IMR-90 (cell line): ENCODE measurements at regions not wholly inside any gene's neighbourhood (a gene's known extent, or its start where the extent isn't known, plus 50 kb on each side); places are given as distances from the start of the nearest gene placed in this dataset.

Experiments
- ATAC-seq: fragments of 200-7000 bp; cut with Tn5 transposase; 2 replicates; pipeline ENCODE4 v1.9.1; 2020; ENCODE audit warnings: low read depth, mild to moderate bottlenecking, moderate library complexity
- BruUV-seq: library from RNA; stranded (reverse); fragments of 400-500 nt; replicated peaks from 2 replicates; lab custom pipeline; 2021; lab: Mats Ljungman, UMichigan
- CTCF ChIA-PET: fragments of 300-600 bp; formaldehyde crosslinking; extraction: SDS; loops from one replicate; lab custom pipeline; 2021; ENCODE audit warnings: antibody characterized with exemption; lab: Yijun Ruan, JAX
- POLR2A ChIA-PET: fragments of 300-600 bp; sonication (Branson Sonifier 250); formaldehyde crosslinking; loops from one replicate; lab custom pipeline; 2022; ENCODE audit warnings: antibody characterized with exemption; ENCODE audit not compliant: unreplicated experiment; lab: Charles Lee
- DNase-seq: peaks from one replicate; pipeline ENCODE4 v3.0.0; 2013
- H2AFZ ChIP-seq: replicated peaks from 2 replicates; pipeline ENCODE3; 2013; ENCODE audit warnings: low read length, mild to moderate bottlenecking; ENCODE audit not compliant: poor library complexity
- H2AK5ac ChIP-seq: 2 replicates; pipeline ENCODE4 v1.6.1; 2013; ENCODE audit warnings: low read depth, low read length, inconsistent platforms
- H2AK9ac ChIP-seq: replicated peaks from 2 replicates; pipeline ENCODE3; 2013; ENCODE audit warnings: mild to moderate bottlenecking, low read depth, low read length, moderate library complexity; ENCODE audit not compliant: poor library complexity
- H2BK120ac ChIP-seq: 2 replicates; pipeline ENCODE4 v1.6.1; 2013; ENCODE audit warnings: low read depth, low read length, inconsistent platforms
- H2BK15ac ChIP-seq: 3 replicates; pipeline ENCODE4 v1.6.1; 2013; ENCODE audit warnings: low read depth, low read length, inconsistent platforms
- H2BK20ac ChIP-seq: 2 replicates; pipeline ENCODE4 v1.6.1; 2013; ENCODE audit warnings: low read depth, mild to moderate bottlenecking, inconsistent platforms, low read length, moderate library complexity
- H2BK5ac ChIP-seq: 2 replicates; pipeline ENCODE4 v1.6.1; 2013; ENCODE audit warnings: mild to moderate bottlenecking, low read depth, low read length, inconsistent platforms; ENCODE audit not compliant: poor library complexity, severe bottlenecking
- H3K14ac ChIP-seq: replicated peaks from 2 replicates; pipeline ENCODE4 v1.6.1; 2013; ENCODE audit warnings: low read depth, low read length, inconsistent platforms
- H3K18ac ChIP-seq: 2 replicates; pipeline ENCODE4 v1.6.1; 2013; ENCODE audit warnings: low read depth, low read length, control low read depth
- H3K23ac ChIP-seq: 2 replicates; pipeline ENCODE4 v1.6.1; 2013; ENCODE audit warnings: low read depth, low read length, inconsistent platforms
- H3K27ac ChIP-seq: 2 replicates; pipeline ENCODE4 v1.5.1; 2013; ENCODE audit warnings: mild to moderate bottlenecking, control low read depth, low read length; ENCODE audit not compliant: insufficient read depth
- H3K27me3 ChIP-seq: 2 replicates; pipeline ENCODE4 v1.6.1; 2013; ENCODE audit warnings: low read length; ENCODE audit not compliant: control insufficient read depth, insufficient read depth
- H3K36me3 ChIP-seq: 2 replicates; pipeline ENCODE4 v1.6.1; 2013; ENCODE audit warnings: low read length, mixed read lengths; ENCODE audit not compliant: control insufficient read depth, insufficient read depth
- H3K4ac ChIP-seq: 2 replicates; pipeline ENCODE4 v1.6.1; 2013; ENCODE audit warnings: low read depth, low read length, inconsistent platforms
- H3K4me1 ChIP-seq: 2 replicates; pipeline ENCODE4 v1.6.1; 2013; ENCODE audit warnings: low read length, mixed read lengths; ENCODE audit not compliant: control insufficient read depth, insufficient read depth
- H3K4me2 ChIP-seq: 2 replicates; pipeline ENCODE4 v1.6.1; 2013; ENCODE audit warnings: low read depth, mild to moderate bottlenecking, control low read depth, low read length, moderate library complexity
- H3K4me3 ChIP-seq: 2 replicates; pipeline ENCODE4 v1.5.1; 2013; ENCODE audit warnings: low read depth, mild to moderate bottlenecking, control low read depth, low read length, moderate library complexity; ENCODE audit not compliant: insufficient read depth
- H3K56ac ChIP-seq: 2 replicates; pipeline ENCODE4 v1.6.1; 2013; ENCODE audit warnings: low read length, inconsistent platforms; ENCODE audit not compliant: insufficient read depth; ENCODE audit errors: extremely low read depth
- H3K79me1 ChIP-seq, 2 experiments: 2 replicates each; pipeline ENCODE4 v1.6.1; 2013; ENCODE audit warnings: low read length in 2 of 2, inconsistent platforms in 1 of 2, low read depth in 1 of 2
- H3K9ac ChIP-seq: 2 replicates; pipeline ENCODE4 v1.6.1; 2013; ENCODE audit warnings: low read depth, low read length, control low read depth
- H3K9me1 ChIP-seq: 2 replicates; pipeline ENCODE4 v1.6.1; 2013; ENCODE audit warnings: low read length, inconsistent platforms; ENCODE audit not compliant: insufficient read depth
- H3K9me3 ChIP-seq: 2 replicates; pipeline ENCODE4 v1.6.1; 2013; ENCODE audit warnings: low read length; ENCODE audit not compliant: control insufficient read depth, insufficient read depth
- H4K20me1 ChIP-seq: 2 replicates; pipeline ENCODE4 v1.6.1; 2013; ENCODE audit warnings: low read length, inconsistent platforms; ENCODE audit not compliant: insufficient read depth
- H4K5ac ChIP-seq: 2 replicates; pipeline ENCODE4 v1.6.1; 2013; ENCODE audit warnings: mild to moderate bottlenecking, low read depth, low read length, control low read depth
- H4K8ac ChIP-seq, 2 experiments: 2 replicates each; pipeline ENCODE4 v1.6.1; 2013; ENCODE audit warnings: low read depth in 2 of 2, low read length in 2 of 2, control low read depth in 1 of 2, inconsistent platforms in 1 of 2
- H4K91ac ChIP-seq: 2 replicates; pipeline ENCODE4 v1.6.1; 2013; ENCODE audit warnings: low read depth, low read length, inconsistent platforms; ENCODE audit not compliant: insufficient read depth
- BHLHE40 ChIP-seq: fragments of 150-350 bp; IDR thresholded peaks from 2 replicates; pipeline ENCODE4 v1.6.1; 2016; ENCODE audit warnings: mild to moderate bottlenecking, low read depth, low read length
- CEBPB ChIP-seq: IDR thresholded peaks from 2 replicates; pipeline ENCODE4 v1.6.1; 2012; ENCODE audit warnings: low read depth, low read length, improper control_type of control experiment
- CHD1 ChIP-seq: IDR thresholded peaks from 2 replicates; pipeline ENCODE4 v1.6.1; 2012; ENCODE audit warnings: low read depth, low read length, improper control_type of control experiment
- FOS ChIP-seq: fragments of 150-350 bp; IDR thresholded peaks from 2 replicates; pipeline ENCODE4 v1.6.1; 2016; ENCODE audit warnings: low read depth, low read length
- MAFK ChIP-seq: IDR thresholded peaks from 2 replicates; pipeline ENCODE4 v1.6.1; 2012; ENCODE audit warnings: low read depth, low read length, improper control_type of control experiment
- MAZ ChIP-seq: IDR thresholded peaks from 2 replicates; pipeline ENCODE4 v1.6.1; 2012; ENCODE audit warnings: low read depth, mild to moderate bottlenecking, low read length, improper control_type of control experiment, moderate library complexity, borderline replicate concordance
- MXI1 ChIP-seq: IDR thresholded peaks from 2 replicates; pipeline ENCODE4 v1.6.1; 2012; ENCODE audit warnings: low read depth, mild to moderate bottlenecking, low read length, moderate library complexity, borderline replicate concordance
- NFE2L2 ChIP-seq: fragments of 150-350 bp; IDR thresholded peaks from 2 replicates; pipeline ENCODE4 v1.6.1; 2016; ENCODE audit warnings: low read depth, mild to moderate bottlenecking, low read length
- RAD21 ChIP-seq: IDR thresholded peaks from 2 replicates; pipeline ENCODE4 v1.6.1; 2012; ENCODE audit warnings: low read length, improper control_type of control experiment
- RCOR1 ChIP-seq: IDR thresholded peaks from 2 replicates; pipeline ENCODE4 v1.6.1; 2012; ENCODE audit warnings: mild to moderate bottlenecking, low read length, improper control_type of control experiment; ENCODE audit not compliant: insufficient replicate concordance
- RFX5 ChIP-seq: IDR thresholded peaks from 2 replicates; pipeline ENCODE4 v1.8.0; 2012; ENCODE audit warnings: low read depth, mild to moderate bottlenecking, low read length, moderate library complexity
- SMC3 ChIP-seq: fragments of 150-350 bp; IDR thresholded peaks from 2 replicates; pipeline ENCODE4 v1.6.1; 2016; ENCODE audit warnings: low read depth, mild to moderate bottlenecking, antibody characterized with exemption, low read length, moderate library complexity
- WGBS, 2 experiments: methylation state at CpG; one replicate each; pipeline versions ENCODE4 v1.1.5 to v1.1.7; 2013; ENCODE audit warnings: missing lambda C conversion rate in 2 of 2; ENCODE audit not compliant: insufficient read length in 1 of 2; ENCODE audit errors: extremely low coverage in 2 of 2; 5-methylcytosine and 5-hydroxymethylcytosine counted together
- dilution Hi-C: fragments of 300-500 bp; cut with HindIII; formaldehyde crosslinking; loops from one replicate; pipeline ENCODE4 v1.14.3; 2018; ENCODE audit warnings: low sequenced_read_pairs; ENCODE audit not compliant: unreplicated experiment
- in situ Hi-C: fragments of 300-500 bp; cut with MboI; formaldehyde crosslinking; loops from 3 replicates; pipeline ENCODE4 v1.14.3; 2019; ENCODE audit warnings: low sequenced_read_pairs, inconsistent platforms, mixed read lengths
- intact Hi-C: fragments of 100-400 bp; cut with micrococcal nuclease; formaldehyde crosslinking; loops from 2 replicates; pipeline ENCODE4 v1.10.0; 2022
- TF ChIP-seq, protein P1 (sequence below): fragments of 150-350 bp; IDR thresholded peaks from 2 replicates; pipeline ENCODE4 v1.6.1; 2016; ENCODE audit warnings: low read depth, mild to moderate bottlenecking, low read length, moderate library complexity, borderline replicate concordance

- Histone ChIP-seq H3K23ac (no peak overlapping the region), H4K5ac (no peak overlapping the region), H3K27ac (no peak overlapping the region), H4K91ac (no peak overlapping the region), H3K79me1 (no peaks in the 10 kb centered on the region), H3K18ac (no peak overlapping the region), H2AK5ac (no peak overlapping the region), H2BK15ac (no peak overlapping the region), H2AK9ac (no peak overlapping the region), H3K4me2 (no peak overlapping the region), H4K20me1 (no peaks in the 10 kb centered on the region), H3K27me3 (no peaks in the 10 kb centered on the region), H3K4ac (no peak overlapping the region), H2BK5ac (no peak overlapping the region), H3K9ac (no peak overlapping the region), H3K56ac (no peak overlapping the region), H2AFZ (no peak overlapping the region), H3K4me1 (no peaks in the 10 kb centered on the region), H2BK20ac (no peak overlapping the region), H3K9me3 (peaks cover 4% of the 10 kb centered on the region), H4K8ac (no peak overlapping the region), H3K4me3 (no peak overlapping the region), H3K9me1 (no peaks in the 10 kb centered on the region), H3K36me3 (no peaks in the 10 kb centered on the region), H2BK120ac (no peak overlapping the region), H3K14ac (no peak overlapping the region)
- in situ Hi-C loops = no loop called here
- ChIA-PET POLR2A (no interaction called here), CTCF (no interaction called here)
- ATAC-seq (no peak), DNase-seq (no peak)
- dilution Hi-C loops = no loop called here
- WGBS, 2 experiments = 100% methylated on average over 1 of the region's 1 CpG; no CpG with 5 or more reads in 1 of the 2 experiments
- TF ChIP-seq BHLHE40 (no peak), RCOR1 (no peak), FOS (no peak), CHD1 (no peak), MAZ (no peak), RAD21 (no peak), RFX5 (no peak), NFE2L2 (no peak), CEBPB (no peak), SMC3 (no peak), MXI1 (no peak), MAFK (no peak)
- TF ChIP-seq, protein P1, sequence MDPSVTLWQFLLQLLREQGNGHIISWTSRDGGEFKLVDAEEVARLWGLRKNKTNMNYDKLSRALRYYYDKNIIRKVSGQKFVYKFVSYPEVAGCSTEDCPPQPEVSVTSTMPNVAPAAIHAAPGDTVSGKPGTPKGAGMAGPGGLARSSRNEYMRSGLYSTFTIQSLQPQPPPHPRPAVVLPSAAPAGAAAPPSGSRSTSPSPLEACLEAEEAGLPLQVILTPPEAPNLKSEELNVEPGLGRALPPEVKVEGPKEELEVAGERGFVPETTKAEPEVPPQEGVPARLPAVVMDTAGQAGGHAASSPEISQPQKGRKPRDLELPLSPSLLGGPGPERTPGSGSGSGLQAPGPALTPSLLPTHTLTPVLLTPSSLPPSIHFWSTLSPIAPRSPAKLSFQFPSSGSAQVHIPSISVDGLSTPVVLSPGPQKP = no peak
- intact Hi-C loops = no loop called here
- no TSS peak for BruUV-seq
Observed at GRCh38 chr20:12610871-12611270, 397.9 kb upstream of the SPTLC3 start.
